Liver (tissue), 3 donors: ENCODE measurements at regions not wholly inside any gene's neighbourhood (a gene's known extent, or its start where the extent isn't known, plus 50 kb on each side); places are given as distances from the start of the nearest gene placed in this dataset.

Experiments used
- CTCF ChIP-seq: fragments of 150-350 bp; IDR thresholded peaks from 2 replicates; pipeline ENCODE4 v1.5.1; 2017; ENCODE audit warnings: improper control_type of control experiment, low read depth, low read length; ENCODE audit not compliant: missing input control
- JUND ChIP-seq, 2 donors: IDR thresholded peaks; 2 replicates each; pipeline ENCODE4 v1.6.1; 2016; ENCODE audit warnings: antibody characterized with exemption in 2 of 2
- donor health status: healthy.
- donor health status: healthy.

DNA sequence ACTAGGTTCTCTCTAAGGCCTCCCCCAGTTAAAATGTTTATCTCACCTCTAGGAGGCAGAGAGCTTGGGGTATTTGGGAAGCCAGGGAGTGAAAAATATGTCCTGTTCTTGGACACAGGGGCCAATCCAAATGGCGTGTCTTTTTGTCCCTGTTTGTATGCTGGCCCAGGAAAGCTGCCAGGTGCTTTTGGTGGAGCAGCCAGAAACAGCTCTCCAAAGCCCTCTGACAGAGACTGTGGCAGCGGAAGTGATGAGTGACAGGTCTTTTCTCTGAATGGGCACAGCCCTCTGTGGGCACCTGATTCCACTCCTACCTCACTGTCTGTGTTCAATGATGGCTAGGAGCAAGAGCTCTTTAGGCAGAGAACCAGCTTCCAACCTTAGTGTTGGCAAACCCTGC is 106.4 kb upstream of the KIRREL3 start:
- TF ChIP-seq CTCF (no peak), JUND (IDR thresholded peaks at IDR 0.05) (no peak)
